ENCODE measurements at regions not wholly inside any gene's neighbourhood (a gene's known extent, or its start where the extent isn't known, plus 50 kb on each side); places are given as distances from the start of the nearest gene placed in this dataset.
"Not testable (repeated sequence)": the region's sequence is repeated elsewhere in the genome, so short reads cannot be mapped to it uniquely, and the experiment has no call there.

GRCh38 chr13:102538938-102539337 is 57.8 kb upstream of the TPP2 start:
- H3K4me1 ChIP-seq, result no peaks in the 10 kb centered on the region
- in situ Hi-C loops (cut with MboI; ENCODE audit: low sequenced_read_pairs), result no loop called here
- H3K27me3 ChIP-seq (ENCODE audit: low read depth), result no peaks in the 10 kb centered on the region

GRCh38 chr13:102536695-102537485 is 59.9 kb upstream of the TPP2 start:
- Histone ChIP-seq H3K36me3 (replicated peaks) (no peaks in the 10 kb centered on the region), H3K9me3 (no peaks in the 10 kb centered on the region), H3K27me3 (ENCODE audit: low read depth) (no peaks in the 10 kb centered on the region), H3K4me3 (no peak overlapping the region), H3K4me1 (no peaks in the 10 kb centered on the region)
- DNase-seq (ENCODE audit: low spot score in 2 of 2), result no peak
- in situ Hi-C loops (cut with MboI; ENCODE audit: low sequenced_read_pairs), result no loop called here

More at GRCh38 chr13:102538938-102539337, 57.8 kb upstream of the TPP2 start:
- no peak overlapping the region for H3K4me3 ChIP-seq
- H3K9me3 ChIP-seq, result no peaks in the 10 kb centered on the region
- H3K36me3 ChIP-seq (replicated peaks), result no peaks in the 10 kb centered on the region
- no peak for DNase-seq (ENCODE audit: low spot score in 2 of 2)

GRCh38 chr13:102536196-102536595 is 60.6 kb upstream of the TPP2 start:
- no peak for DNase-seq (ENCODE audit: low spot score in 2 of 2)
- in situ Hi-C loops (cut with MboI; ENCODE audit: low sequenced_read_pairs), result no loop called here
- H3K9me3 ChIP-seq, result no peaks in the 10 kb centered on the region
- H3K4me1 ChIP-seq, result no peaks in the 10 kb centered on the region
- H3K36me3 ChIP-seq (replicated peaks), result no peaks in the 10 kb centered on the region
- no peaks in the 10 kb centered on the region for H3K27me3 ChIP-seq (ENCODE audit: low read depth)
- no peak overlapping the region for H3K4me3 ChIP-seq

- no peaks in the 10 kb centered on the region for H3K9me3 ChIP-seq
- H3K36me3 ChIP-seq (replicated peaks), result no peaks in the 10 kb centered on the region
- no peak for DNase-seq (ENCODE audit: low spot score in 2 of 2)
- in situ Hi-C loops (cut with MboI; ENCODE audit: low sequenced_read_pairs), result no loop called here
- no peaks in the 10 kb centered on the region for H3K4me1 ChIP-seq
- H3K4me3 ChIP-seq, result no peak overlapping the region
- H3K27me3 ChIP-seq (ENCODE audit: low read depth), result no peaks in the 10 kb centered on the region
Observed at GRCh38 chr13:102530751-102531150, 66.0 kb upstream of the TPP2 start.

GRCh38 chr13:102522251-102522650 is 74.5 kb upstream of the TPP2 start:
- H3K4me1 ChIP-seq; H3K9me3 ChIP-seq; in situ Hi-C loops (cut with MboI; ENCODE audit: low sequenced_read_pairs); H3K27me3 ChIP-seq (ENCODE audit: low read depth); H3K36me3 ChIP-seq (replicated peaks); H3K4me3 ChIP-seq: not testable (repeated sequence)
- peak in 1 of 2 experiments; percentile 9 for DNase-seq (ENCODE audit: low spot score in 2 of 2)

GRCh38 chr13:102517959-102518358 is 78.8 kb upstream of the TPP2 start:
- no peaks in the 10 kb centered on the region; the same call in 1 of the 2 replicates for H3K27me3 ChIP-seq (ENCODE audit: low read depth)
- DNase-seq (ENCODE audit: low spot score in 2 of 2), result no peak
- in situ Hi-C loops (cut with MboI; ENCODE audit: low sequenced_read_pairs), result no loop called here
- no peaks in the 10 kb centered on the region for H3K36me3 ChIP-seq (replicated peaks)
- H3K4me3 ChIP-seq, result no peak overlapping the region
- no peaks in the 10 kb centered on the region for H3K9me3 ChIP-seq
- H3K4me1 ChIP-seq, result no peaks in the 10 kb centered on the region

- DNase-seq (ENCODE audit: low spot score in 2 of 2), result no peak
- in situ Hi-C loops (cut with MboI; ENCODE audit: low sequenced_read_pairs), result no loop called here
- H3K27me3 ChIP-seq (ENCODE audit: low read depth), result no peaks in the 10 kb centered on the region
- H3K36me3 ChIP-seq (replicated peaks), result no peaks in the 10 kb centered on the region
- H3K4me3 ChIP-seq, result no peak overlapping the region
- no peaks in the 10 kb centered on the region for H3K9me3 ChIP-seq
- no peaks in the 10 kb centered on the region for H3K4me1 ChIP-seq
Observed at GRCh38 chr13:102510072-102510471, 86.7 kb upstream of the TPP2 start.

DNA sequence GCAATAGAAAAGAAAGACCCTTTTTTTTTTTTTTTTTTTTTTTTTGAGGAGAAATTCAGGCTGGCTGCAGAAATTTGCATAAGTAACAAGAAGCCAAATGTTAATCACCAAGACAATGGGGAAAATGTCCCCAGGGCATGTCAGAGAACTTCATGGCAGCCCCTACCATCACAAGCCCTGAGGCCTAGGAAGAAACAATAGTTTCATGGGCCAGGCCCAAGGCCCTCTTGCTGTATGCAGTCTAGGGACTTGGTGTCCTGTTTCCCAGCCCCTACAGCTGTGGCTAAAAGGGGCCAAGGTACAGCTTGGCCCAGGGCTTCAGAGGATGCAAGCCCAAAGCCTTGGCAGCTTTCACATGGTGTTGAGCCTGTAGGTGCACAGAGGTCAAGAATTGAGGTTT is 88.4 kb upstream of the TPP2 start:
- no peaks in the 10 kb centered on the region for H3K9me3 ChIP-seq
- in situ Hi-C loops (cut with MboI; ENCODE audit: low sequenced_read_pairs), result no loop called here
- peak in 1 of 2 experiments; percentile 9 for DNase-seq (ENCODE audit: low spot score in 2 of 2)
- no peaks in the 10 kb centered on the region for H3K4me1 ChIP-seq
- no peak overlapping the region for H3K4me3 ChIP-seq
- no peaks in the 10 kb centered on the region for H3K36me3 ChIP-seq (replicated peaks)
- no peaks in the 10 kb centered on the region; the same call in 1 of the 2 replicates for H3K27me3 ChIP-seq (ENCODE audit: low read depth)

GRCh38 chr13:102504002-102504401 is 92.8 kb upstream of the TPP2 start:
- Histone ChIP-seq H3K9me3 (no peaks in the 10 kb centered on the region), H3K27me3 (ENCODE audit: low read depth) (no peaks in the 10 kb centered on the region; the same call in none of the 2 replicates), H3K4me3 (no peak overlapping the region), H3K36me3 (replicated peaks) (no peaks in the 10 kb centered on the region), H3K4me1 (no peaks in the 10 kb centered on the region)
- in situ Hi-C loops (cut with MboI; ENCODE audit: low sequenced_read_pairs), result no loop called here
- no peak for DNase-seq (ENCODE audit: low spot score in 2 of 2)

GRCh38 chr13:102495663-102496062 is 93.8 kb upstream of the FGF14 start:
- DNase-seq (ENCODE audit: low spot score in 2 of 2), result no peak

DNA sequence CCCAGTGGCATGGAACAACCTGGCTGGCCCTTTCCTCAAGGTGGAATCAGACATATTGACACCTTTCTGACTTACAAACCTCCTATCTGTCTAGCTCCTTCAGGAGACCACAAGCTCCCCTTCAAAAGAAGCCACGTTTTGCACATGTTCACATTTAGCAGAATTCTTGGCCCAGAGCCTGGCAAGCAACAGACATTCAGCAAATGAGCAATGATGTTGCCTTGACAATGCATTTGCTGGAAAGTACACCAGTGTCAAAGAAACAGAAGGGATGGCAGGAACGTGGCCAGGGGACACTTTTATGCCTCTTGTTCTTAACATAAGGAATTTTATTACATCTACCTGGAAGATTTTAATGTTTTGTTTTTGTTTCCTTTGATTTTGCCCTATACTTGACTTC is 85.5 kb upstream of the FGF14 start:
- no peak for DNase-seq (ENCODE audit: low spot score in 2 of 2)
- in situ Hi-C loops (cut with MboI; ENCODE audit: low sequenced_read_pairs), result no loop called here

More at GRCh38 chr13:102495663-102496062, 93.8 kb upstream of the FGF14 start:
- Histone ChIP-seq H3K9me3 (no peaks in the 10 kb centered on the region), H3K27me3 (ENCODE audit: low read depth) (no peaks in the 10 kb centered on the region; the same call in 1 of the 2 replicates), H3K4me1 (no peaks in the 10 kb centered on the region), H3K36me3 (replicated peaks) (no peaks in the 10 kb centered on the region), H3K4me3 (no peak overlapping the region)
- in situ Hi-C loops (cut with MboI; ENCODE audit: low sequenced_read_pairs), result no loop called here

DNA sequence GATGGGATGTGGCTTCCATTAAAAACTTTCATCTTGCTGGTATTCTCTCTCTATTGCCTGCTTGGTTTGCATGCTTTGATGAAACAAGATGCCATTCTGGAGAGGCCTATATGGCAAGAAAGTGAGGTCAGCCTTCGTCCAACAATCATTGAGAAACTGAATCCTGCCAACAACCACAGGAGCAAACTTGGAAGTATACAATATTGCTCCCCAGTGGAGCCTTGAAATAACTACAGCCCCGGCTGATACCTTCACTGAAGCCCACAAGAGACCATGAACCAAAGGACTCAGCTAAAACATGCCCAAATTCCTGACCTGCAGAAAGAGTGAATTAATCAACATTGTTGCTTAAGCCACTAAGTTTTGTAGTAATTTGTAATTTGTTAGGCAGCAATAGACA is 82.5 kb upstream of the FGF14 start:
- no peaks in the 10 kb centered on the region for H3K4me1 ChIP-seq
- H3K27me3 ChIP-seq (ENCODE audit: low read depth), result no peaks in the 10 kb centered on the region
- H3K9me3 ChIP-seq, result no peaks in the 10 kb centered on the region
- H3K36me3 ChIP-seq (replicated peaks), result no peaks in the 10 kb centered on the region
- in situ Hi-C loops (cut with MboI; ENCODE audit: low sequenced_read_pairs), result no loop called here
- H3K4me3 ChIP-seq, result no peak overlapping the region
- DNase-seq (ENCODE audit: low spot score in 2 of 2), result no peak

More for the DNA sequence above, 85.5 kb upstream of the FGF14 start:
- no peaks in the 10 kb centered on the region for H3K36me3 ChIP-seq (replicated peaks)
- no peaks in the 10 kb centered on the region for H3K4me1 ChIP-seq
- no peaks in the 10 kb centered on the region for H3K9me3 ChIP-seq
- no peak overlapping the region for H3K4me3 ChIP-seq
- H3K27me3 ChIP-seq (ENCODE audit: low read depth), result no peaks in the 10 kb centered on the region

GRCh38 chr13:102472650-102473049 is 70.8 kb upstream of the FGF14 start:
- Histone ChIP-seq H3K9me3 (no peaks in the 10 kb centered on the region), H3K4me1 (no peaks in the 10 kb centered on the region), H3K27me3 (ENCODE audit: low read depth) (peaks cover 3% of the 10 kb centered on the region; the same call in 1 of the 2 replicates), H3K4me3 (no peak overlapping the region), H3K36me3 (replicated peaks) (no peaks in the 10 kb centered on the region)
- DNase-seq (ENCODE audit: low spot score in 2 of 2), result no peak
- in situ Hi-C loops (cut with MboI; ENCODE audit: low sequenced_read_pairs), result no loop called here

DNA sequence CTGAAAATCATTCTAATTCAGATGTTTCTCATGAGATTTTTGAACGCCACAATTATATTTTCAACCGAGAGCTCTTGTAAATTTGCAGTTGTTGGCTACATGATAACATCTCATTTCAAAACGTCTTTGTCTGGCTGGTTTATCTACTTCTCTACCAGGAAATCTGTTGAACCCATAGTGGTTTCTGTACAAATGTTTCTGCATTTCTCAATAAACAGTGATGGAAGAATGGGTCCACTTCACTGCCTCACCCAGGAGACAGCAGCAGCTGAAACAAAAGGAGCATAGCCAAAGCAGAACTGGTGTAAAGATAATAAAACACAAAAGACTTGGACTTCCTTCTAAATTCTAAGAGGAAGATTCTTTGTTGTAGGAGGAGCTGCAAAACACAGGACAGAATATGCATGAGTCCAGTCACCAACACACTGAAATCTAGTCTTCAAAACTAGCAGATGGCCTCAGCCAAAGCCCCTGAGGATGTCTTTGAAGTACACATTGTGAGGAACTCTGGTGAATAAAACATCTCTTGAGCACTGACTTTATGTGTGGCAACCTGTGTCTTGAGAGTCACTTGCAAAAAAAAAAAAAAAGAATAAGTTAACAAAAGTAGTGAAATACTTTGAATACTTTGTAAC is 68.6 kb upstream of the FGF14 start:
- H3K4me3 ChIP-seq, result no peak overlapping the region
- no peaks in the 10 kb centered on the region for H3K4me1 ChIP-seq
- no peaks in the 10 kb centered on the region for H3K9me3 ChIP-seq
- H3K36me3 ChIP-seq (replicated peaks), result no peaks in the 10 kb centered on the region
- no peaks in the 10 kb centered on the region for H3K27me3 ChIP-seq (ENCODE audit: low read depth)
- no peak for DNase-seq (ENCODE audit: low spot score in 2 of 2)
- in situ Hi-C loops (cut with MboI; ENCODE audit: low sequenced_read_pairs), result no loop called here

All from HAP-1 (cell line).